DOHH2 (cell line): ENCODE measurements at regions not wholly inside any gene's neighbourhood (a gene's known extent, or its start where the extent isn't known, plus 50 kb on each side); places are given as distances from the start of the nearest gene placed in this dataset.

Experiments
- EZH2phosphoT487 ChIP-seq: fragments of 200-600 bp; sonication (generic); IDR thresholded peaks from 2 replicates; pipeline ENCODE4 v1.6.1; 2017; ENCODE audit warnings: borderline replicate concordance, mild to moderate bottlenecking, antibody characterized with exemption, low read length, moderate library complexity, mixed read lengths
- TF ChIP-seq, protein P1 (sequence below): fragments of 200-600 bp; sonication (generic); IDR thresholded peaks from one replicate; pipeline ENCODE4 v1.5.1; 2014; ENCODE audit warnings: antibody characterized with exemption, mild to moderate bottlenecking, low read depth, low read length; ENCODE audit not compliant: poor library complexity, severe bottlenecking

DNA sequence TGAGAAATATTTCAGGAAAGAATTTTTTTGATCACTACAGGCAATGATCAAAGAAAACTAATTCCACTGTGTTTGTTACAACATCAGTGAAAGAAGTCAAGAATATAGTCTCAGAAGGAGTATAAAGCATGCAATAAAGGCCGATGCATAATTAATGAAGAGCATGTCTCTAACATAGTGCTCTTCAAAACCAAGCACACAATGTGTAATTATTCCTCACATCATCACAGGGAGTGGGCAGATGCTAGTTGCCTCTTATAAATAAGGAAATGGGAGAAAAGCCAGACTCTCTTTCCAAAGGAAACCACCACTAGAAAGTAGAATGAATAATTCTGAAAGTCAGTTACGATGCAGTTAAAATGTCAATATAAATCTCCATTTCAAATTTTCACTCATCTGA, 220.1 kb downstream of the TEX36 start:
- TF ChIP-seq, protein P1, sequence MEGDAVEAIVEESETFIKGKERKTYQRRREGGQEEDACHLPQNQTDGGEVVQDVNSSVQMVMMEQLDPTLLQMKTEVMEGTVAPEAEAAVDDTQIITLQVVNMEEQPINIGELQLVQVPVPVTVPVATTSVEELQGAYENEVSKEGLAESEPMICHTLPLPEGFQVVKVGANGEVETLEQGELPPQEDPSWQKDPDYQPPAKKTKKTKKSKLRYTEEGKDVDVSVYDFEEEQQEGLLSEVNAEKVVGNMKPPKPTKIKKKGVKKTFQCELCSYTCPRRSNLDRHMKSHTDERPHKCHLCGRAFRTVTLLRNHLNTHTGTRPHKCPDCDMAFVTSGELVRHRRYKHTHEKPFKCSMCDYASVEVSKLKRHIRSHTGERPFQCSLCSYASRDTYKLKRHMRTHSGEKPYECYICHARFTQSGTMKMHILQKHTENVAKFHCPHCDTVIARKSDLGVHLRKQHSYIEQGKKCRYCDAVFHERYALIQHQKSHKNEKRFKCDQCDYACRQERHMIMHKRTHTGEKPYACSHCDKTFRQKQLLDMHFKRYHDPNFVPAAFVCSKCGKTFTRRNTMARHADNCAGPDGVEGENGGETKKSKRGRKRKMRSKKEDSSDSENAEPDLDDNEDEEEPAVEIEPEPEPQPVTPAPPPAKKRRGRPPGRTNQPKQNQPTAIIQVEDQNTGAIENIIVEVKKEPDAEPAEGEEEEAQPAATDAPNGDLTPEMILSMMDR, result no peak
- TF ChIP-seq EZH2phosphoT487, result no peak
